ENCODE measurements at regions not wholly inside any gene's neighbourhood (a gene's known extent, or its start where the extent isn't known, plus 50 kb on each side); places are given as distances from the start of the nearest gene placed in this dataset.
"Not testable (repeated sequence)": the region's sequence is repeated elsewhere in the genome, so short reads cannot be mapped to it uniquely, and the experiment has no call there.

DNA sequence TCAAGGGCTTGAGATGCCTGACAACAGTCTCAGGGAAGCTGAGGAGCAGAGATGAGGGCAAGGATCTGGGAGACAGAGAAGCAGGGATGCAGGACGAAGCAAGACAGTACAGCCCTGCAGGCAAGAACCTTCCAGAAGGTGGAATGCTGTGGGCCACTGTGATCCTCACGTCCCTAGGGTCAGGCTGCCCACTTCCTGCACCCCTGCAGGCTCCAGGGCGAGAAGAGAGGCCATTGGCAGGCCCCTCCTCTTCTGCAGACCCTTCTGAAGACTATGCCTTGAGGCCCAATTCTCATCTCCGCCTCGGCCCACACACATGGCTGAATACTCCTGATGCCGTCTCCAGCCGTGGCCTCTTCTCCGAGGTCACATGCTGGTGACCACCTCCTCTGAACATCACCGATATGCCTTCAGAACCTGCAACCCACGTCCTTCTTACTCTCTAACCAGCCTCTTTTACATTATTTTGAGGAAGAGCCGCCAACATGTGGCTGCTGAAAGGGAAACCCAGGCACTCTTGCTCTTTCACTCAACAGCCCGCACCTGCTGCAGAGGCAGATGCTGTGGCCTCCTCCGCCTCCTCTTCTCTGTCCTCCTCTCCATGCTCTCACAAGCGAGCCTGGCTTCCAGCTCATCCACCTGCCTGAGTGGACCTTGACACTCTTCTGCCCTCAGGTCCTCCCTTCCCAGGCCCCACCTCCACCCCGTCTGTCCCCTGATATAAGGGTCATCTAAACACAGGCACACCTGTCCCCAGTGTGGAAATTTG is 181.5 kb downstream of the IRX2 start:
- DNase-seq (ENCODE audit: low read depth in 2 of 2): no peak

DNA sequence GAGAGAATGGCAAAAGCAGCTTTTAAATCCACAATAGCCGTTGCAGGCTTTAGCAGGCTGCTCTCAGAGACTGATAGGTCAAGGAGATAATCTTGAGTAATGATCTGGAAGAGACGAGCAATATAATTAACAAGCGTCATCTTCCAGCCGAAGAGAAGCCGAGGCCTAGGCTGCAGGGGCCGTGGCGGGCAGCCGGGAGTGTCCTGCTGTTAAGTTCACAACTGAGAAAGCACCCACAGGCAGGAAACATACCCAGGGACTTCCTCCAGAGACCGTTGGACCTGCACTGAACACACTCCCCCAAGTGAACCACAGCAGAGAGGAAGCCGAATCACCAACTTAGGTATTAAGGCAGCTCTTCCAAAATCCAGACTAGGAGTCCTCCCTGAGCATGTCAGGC is 182.3 kb downstream of the IRX2 start:
- DNase-seq (ENCODE audit: low read depth in 2 of 2): no peak

DNA sequence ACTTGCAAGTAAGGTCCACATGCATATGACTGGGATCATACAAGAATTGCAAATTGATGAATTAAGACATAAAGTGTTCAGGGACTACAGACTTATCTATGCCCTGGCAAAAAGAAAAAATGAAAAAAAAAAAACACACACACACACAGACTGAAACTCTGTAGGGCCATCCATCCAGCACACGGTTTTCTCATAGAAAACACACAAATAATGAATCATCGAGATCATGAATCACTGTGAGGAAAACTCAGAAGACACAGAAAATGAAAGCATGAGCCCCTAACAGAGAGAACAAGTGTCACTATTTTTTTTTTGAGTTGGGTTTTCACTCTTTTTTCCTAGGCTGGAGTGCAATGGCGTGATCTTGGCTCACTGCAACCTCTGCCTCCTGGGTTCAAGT is 185.2 kb downstream of the IRX2 start:
- no peak for DNase-seq (ENCODE audit: low read depth in 2 of 2)

DNA sequence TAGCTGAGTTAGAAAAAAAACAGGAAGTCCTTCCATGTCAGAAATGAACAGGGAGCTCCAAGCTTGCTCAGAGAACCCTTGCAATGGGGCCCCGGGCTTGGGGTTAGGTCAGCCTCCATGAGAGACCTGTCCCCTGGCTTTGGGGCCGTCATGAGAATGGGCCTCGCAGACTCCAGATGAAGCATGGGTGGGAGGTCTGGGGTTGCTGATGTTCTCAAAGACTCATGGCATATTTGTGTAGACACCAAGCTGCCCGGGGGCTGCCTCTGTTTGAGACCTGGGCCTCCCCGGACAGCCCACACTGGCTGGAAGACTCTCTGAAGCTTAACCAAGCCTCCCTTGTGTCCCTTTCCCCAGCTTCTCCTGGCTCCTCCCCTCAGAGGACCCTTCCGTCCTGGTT is 186.3 kb downstream of the IRX2 start:
- no peak for DNase-seq (ENCODE audit: low read depth in 2 of 2)

DNA sequence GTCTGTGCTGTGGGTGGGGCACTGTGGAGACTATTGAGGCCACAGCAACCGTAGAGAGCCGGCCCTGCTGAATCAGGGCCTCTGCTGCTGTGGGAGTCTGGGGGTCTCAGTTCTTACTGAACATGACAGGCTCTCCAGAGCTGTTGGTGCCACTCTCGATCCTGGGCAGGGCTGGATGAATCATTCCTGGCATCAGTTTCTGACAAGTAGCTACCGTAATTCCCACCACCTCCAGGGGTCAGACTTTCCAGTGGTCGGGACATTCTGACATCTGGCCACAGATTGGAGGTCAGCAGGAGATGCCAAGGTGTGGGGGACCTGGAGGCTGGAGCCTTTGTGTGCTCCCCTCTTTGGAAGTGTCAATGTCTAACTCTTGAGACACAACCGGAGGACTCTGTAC is 188.4 kb downstream of the IRX2 start:
- DNase-seq (ENCODE audit: low read depth in 2 of 2): no peak

DNA sequence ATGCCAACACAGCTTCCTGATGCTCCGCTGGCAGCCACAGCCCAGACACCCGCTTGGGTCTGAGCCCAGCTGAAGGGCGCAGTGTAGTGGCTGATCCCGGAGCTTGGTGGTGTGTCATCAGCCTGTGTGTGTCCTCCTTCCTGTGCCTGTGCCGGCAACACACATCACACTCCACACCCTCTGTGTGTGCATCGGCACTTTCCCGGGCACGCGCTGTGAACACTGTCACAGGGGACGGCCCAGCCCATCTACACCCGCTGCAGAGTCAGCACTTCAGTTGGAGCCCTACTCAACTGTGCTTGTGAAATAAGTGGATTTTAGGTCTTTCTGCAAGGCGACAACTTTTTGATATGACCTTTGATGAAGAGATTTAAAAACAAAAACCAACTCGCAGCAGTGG is 189.4 kb downstream of the IRX2 start:
- DNase-seq (ENCODE audit: low read depth in 2 of 2): no peak

DNA sequence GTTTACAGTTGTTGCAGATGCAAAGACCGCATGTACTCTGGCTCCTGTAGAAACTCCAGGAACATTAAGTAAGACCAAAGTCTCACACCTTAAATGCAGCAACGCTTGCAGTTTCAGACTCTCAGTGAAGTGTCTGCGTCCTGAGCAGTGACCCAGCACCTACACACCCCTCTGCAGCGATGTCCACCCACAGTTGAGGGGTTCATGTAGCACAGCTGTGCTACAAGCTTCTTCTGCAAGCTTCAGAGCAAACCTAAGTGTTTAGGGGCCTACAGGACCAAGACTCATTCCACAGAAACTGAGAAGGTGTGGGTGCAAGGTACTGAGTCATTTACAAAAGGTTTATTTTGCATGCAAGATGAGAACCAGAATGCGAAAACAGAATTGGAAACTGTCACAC is 191.0 kb downstream of the IRX2 start:
- DNase-seq (ENCODE audit: low read depth in 2 of 2): no peak

DNA sequence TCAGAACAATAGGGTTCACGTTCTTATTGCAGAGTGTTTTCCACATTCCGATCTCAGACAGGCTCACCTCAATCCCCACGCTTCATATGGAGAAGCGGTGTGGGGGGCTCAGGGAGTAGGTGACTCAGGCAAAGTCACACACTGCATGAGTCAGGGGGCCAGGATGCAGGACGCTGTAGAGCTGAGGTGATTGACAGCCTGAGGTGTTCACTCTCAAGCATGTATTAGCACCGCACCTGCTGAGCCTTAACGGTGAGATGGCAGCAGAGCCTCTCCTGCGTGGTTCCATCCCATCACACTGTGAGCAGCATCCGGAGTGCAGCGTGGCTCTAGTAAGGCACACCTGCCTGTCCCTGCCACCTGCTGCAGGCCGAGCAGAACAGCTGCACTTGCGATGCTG is 194.0 kb downstream of the IRX2 start:
- DNase-seq (ENCODE audit: low read depth in 2 of 2): no peak

DNA sequence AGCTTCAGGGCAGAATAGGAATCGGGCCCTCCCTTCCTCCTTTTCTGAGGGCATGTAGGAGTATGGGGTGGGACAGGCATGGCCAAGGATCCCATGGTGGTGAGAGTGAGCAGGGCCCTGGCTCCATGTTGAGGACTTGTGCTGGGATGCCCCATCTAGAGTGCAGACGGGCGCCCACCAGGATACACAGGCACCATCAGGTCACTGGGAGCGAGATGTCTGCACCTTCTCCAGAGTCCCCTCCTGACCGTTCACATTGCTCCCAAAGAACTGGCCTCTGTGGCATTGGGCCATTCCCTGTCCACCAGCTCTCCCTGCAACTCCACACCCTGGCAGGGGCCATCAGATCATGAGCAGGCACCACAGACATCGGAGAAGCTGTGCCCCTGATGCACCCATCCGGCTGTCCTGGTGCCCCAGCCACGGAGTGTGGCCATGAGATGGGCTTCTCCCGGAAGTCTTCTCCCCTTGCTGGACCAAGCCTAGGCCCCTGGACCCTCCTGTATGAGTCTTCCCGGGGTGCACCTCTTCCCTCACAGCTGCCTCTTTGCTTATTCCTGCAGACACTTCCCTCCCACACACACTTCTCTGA is 195.0 kb downstream of the IRX2 start:
- no peak for DNase-seq (ENCODE audit: low read depth in 2 of 2)

DNA sequence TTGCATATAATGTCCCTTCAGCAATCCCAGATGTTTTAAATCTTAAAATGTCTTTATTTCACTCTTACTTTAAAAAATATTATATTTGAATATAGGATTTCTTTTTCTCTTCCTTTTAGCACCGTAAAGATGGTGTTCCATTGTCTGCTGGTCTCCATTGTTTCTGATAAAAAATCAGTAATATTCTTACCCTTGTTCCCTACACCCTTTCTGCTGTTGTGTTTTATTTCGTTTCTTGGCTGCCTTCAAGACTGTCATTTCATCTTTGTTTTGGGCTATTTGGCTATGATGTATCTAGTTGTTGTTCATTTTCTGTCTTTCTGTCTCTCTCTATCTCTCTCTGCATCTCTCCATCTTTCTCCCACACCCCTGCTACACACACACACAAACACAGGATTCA is 197.9 kb downstream of the IRX2 start:
- no peak for DNase-seq (ENCODE audit: low read depth in 2 of 2)

DNA sequence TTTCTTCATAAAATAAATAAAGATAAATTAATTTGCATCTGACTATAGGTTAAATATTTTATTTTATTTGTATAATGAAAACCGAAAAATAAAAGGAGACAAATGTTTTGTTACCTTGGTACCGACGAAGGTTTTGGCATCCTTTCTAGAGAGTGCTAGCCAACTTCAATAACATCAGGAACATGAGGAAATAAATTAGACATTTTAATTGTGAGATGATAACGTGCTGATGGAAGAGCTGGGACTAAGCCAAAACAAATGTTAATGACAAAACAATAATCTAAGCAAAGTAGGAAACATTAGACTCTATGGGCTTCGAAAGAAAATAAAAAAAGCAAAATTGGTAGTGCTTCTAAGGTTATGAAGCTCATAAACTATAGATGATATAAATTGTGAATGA is 201.0 kb downstream of the IRX2 start:
- no peak for DNase-seq (ENCODE audit: low read depth in 2 of 2)

DNA sequence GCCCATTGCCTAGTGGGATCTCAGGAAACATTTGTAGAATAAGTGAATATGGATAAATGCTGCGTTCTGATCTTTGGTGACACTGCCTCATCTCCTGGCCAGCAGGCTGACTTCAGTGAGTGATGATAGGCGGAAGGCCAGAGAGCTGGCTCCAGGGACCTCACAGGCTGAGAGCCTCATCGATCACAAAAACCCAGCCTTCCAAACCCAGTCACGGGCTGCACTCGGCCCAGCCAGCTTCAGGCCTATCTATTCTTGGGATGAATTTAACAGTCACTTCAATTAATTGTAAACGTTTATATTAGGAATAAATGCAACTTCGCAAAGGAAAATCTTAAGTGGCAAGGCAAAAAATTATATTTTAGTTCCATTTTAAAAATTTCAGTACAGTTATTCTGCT is 201.6 kb downstream of the IRX2 start:
- DNase-seq (ENCODE audit: low read depth in 2 of 2): no peak

DNA sequence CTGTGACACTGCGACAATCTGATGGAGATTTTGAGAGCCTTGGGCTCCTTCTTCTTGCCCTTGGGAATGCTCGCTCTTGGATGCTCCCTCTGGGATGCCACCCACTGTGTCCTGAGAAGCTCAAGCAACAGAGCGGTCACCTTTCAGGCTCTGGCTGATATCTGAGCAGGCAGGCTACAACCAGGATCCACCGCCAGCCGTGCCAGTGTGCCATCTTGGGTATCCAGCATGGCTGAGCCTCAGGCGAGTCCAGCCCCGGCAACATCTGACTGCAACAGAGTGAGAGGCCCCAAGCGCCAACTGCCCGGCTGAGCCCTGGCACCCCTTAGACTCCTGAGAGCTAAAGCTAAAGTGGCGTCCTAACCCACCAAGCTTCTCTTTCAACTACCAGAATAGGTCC is 202.1 kb downstream of the IRX2 start:
- DNase-seq (ENCODE audit: low read depth in 2 of 2): no peak

DNA sequence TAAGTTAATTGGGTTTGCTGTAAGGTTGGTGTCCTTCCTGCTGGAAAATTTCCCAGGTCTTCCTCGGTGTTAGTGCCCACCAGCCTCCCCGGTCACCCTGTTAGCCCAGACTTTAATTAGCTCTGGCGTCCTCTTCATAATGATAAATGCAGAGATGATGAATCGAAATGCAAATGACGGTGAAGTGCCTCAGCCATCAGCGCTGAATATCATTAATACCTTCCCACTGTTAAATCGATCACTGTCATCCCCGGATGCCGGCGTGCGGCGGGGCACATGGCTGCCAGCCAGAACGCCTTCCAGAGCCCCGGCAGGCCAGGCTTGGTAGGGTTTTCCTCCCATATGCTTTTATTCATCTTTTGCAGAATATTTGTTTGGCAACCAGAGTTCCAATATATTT is 204.5 kb downstream of the IRX2 start:
- DNase-seq (ENCODE audit: low read depth in 2 of 2): no peak

DNA sequence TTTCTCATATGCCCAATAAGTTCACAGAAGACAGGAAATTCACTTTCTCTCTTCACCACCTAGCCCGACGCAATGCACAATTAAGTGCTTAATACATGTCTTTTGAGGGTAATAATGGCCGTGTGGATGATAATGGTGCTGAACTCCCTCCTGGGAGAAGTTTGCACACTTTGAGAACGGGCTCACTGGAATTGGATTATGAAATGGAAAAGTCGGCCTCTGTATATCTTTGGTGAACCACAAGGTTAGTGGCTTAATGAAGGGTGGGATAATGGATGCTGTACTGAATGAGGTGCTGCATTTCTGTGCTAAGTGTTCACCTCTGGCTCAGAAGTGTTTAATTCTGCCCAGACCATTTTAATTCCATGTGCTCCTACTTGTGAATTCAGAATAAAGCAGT is 207.5 kb downstream of the IRX2 start:
- no peak for DNase-seq (ENCODE audit: low read depth in 2 of 2)

DNA sequence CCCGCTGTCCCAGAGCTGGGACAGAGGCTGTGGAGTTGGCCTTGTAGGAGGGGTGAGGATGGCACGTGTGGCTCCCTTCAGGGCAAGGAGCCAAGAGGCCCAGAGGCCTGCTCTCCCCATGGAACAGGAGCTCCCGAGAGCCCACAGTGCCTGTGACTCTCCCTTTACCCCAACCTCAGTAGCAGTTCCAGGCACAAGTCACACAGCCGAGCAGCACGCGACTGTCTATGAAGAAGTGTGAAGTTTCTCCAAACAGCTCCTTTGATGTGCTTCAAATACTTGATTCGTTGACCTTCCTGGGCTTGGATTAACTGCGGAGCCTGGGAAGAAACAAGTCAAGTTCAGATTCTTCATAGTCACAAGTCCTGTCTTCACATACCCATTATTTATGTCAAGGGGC is 208.7 kb downstream of the IRX2 start:
- DNase-seq (ENCODE audit: low read depth in 2 of 2): no peak

DNA sequence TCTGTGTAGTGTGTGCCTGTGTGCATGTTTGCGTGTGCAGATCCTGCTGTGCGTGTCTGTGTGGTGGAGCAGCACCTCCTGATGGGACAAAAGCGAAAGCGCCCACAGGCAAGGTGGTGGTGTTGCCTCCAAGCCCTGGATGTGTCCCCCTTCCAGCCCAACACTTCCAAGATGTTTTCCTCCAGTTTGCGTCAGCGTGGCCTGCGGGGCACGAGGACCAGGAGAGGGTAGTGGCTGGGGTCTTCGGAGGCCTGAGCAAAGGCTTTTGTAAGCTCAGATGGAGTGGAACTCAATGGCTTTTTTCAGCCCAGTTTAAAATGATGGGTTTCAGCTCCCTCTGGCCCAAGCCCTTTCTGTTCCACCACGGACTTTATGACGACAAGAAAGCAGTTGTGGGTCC is 209.5 kb downstream of the IRX2 start:
- DNase-seq (ENCODE audit: low read depth in 2 of 2): no peak

DNA sequence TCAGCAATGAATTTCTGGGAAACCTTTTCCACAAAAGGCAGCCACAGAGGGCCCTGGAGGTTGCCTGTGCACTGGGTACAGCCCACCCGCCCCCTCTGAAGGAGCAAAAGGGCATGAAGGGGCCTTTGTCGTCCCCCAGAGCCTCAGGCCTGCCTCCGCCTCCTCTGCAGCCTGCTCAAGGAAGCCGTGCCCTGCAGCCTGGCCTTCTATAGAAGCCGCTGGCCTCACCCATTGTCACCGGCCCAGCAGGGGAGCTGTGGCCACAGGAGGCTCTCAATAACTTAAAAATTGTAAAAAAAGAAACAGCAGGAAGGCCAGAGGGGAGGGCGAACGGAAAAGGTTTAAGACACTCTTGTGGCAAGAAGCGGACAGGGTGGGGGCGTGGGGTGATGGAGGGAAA is 213.3 kb downstream of the IRX2 start:
- no peak for DNase-seq (ENCODE audit: low read depth in 2 of 2)

DNA sequence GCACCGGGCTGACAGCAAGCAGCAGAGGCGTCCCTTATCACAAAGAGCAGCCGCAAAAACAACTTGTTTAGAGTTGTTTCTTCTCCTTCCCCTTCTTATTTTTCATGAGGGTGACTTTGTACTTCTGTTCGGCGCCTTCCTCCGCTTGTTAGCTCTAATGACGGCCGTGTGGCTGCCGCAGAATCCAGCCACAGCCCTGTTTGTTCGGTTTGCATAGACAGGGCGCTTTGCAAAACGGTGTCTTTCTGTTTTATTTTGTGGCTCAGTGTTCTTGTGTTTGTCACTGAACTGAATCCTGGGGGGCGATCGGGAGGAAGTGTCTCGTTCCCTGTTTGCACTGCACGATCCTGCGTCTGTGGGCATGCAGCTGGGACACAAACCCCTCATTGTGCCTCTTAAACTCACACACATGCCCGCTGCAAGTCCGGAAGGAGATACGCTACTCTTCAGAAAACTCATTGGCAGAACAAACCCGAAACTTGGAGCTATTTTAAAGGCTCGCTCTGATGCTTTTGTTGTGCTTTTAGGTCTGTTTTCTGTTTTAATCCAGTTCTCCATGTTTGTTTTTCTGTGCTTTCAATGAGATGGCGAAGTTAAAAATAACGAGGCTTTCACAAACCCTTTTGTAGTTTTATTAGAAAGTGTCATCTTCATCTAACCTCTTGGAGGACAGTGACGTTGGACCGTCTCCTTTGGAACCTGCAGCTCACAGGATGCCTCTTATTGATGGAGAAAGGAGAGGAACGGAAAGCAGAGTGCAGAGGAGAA is 213.9 kb downstream of the IRX2 start:
- DNase-seq (ENCODE audit: low read depth in 2 of 2): no peak

DNA sequence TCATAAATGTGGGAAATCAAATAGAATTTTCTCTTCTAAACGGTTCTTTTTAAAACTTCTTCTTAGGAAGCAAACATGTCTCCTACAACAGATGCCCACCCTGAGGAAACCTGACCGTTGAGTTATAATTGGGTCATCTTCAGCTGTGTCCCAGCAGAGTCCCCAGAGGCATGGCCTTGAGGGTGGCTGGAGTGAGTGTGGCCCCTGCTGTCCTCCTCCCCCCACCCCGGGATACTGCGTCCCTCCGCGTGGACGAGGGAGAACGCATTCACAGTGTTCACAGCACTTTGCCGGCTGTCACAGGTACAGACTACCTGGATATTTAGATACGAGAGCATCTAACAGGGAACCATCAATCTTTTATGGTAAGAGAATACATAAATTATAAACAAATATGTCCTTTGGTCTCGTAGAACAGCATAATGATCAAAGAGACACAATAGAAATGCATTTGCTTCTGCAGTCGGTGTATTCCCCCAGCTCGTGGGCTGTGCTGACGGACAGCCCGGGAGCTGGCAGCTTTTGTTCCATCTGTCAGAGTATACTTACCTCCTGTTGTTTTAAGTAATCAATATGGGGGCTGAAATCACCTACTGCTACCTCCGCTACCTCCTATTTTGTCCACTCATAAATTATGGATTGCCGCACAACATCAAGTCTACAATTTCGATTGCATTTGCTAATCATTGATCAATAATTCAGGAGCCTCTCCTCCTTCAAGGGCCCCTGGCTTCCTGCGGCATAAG is 214.7 kb downstream of the IRX2 start:
- no peak for DNase-seq (ENCODE audit: low read depth in 2 of 2)

DNA sequence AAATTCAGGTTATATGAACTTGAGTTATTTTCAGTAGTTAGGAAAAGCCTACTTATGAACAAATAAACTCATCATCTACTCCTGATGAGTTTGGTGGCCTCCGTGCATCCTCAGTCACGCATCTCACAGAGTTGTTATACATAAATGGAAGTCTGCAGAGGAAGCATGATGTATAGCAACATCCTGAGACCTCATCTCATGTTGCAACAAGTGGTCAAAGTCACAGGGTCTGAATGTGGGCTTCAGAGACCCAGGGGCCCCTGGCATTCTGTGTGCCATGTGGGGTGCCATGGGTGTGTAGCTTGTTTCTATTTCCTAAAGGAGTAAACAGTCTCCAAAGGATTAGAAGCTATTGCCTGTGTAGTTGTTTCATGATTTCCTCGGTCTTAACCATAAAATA is 216.5 kb downstream of the IRX2 start:
- DNase-seq (ENCODE audit: low read depth in 2 of 2): no peak

DNA sequence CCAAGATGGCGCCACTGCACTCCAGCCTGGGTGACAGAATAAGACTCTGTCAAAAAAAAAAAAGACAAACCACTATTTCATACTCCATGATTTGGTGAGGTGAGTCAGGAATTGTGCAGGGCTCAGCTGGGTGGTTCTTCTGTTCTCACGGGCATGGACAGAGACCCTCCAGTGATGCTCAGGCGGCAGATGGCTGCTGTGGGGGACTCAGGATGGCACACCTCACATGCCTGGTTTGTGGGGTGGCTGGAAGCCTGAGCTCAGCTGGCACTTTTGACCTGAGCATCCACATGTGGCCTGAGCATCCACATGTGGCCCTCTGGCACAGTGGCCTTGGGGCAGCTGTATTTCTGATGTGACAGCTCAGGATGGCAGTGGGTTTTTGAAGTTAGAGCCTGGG is 217.2 kb downstream of the IRX2 start:
- no peak for DNase-seq (ENCODE audit: low read depth in 2 of 2)

DNA sequence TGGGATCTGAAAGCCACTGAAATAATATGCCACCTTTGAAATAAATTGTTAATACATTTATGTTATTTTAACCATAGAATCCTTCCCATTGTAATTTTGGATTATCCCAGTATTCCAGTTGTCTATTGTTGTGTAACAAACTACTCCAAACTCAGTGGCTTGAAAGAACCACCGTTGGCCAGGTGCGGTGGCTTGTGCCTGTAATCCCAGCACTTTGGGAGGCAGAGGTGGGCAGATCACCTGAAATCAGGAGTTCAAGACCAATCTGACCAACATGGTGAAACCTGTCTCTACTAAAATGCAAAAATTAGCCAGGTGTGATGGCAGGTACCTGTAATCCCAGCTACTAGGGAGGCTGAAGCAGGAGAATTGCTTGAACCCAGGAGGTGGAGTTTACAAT is 217.6 kb downstream of the IRX2 start:
- DNase-seq (ENCODE audit: low read depth in 2 of 2): not testable (repeated sequence)
